SU-DHL-6 (cell line): ENCODE measurements at regions not wholly inside any gene's neighbourhood (a gene's known extent, or its start where the extent isn't known, plus 50 kb on each side); places are given as distances from the start of the nearest gene placed in this dataset.

Source experiments
- H2AFZ ChIP-seq: fragments of 200-600 bp; sonication (generic); 2 replicates; pipeline ENCODE4 v1.6.1; 2014; ENCODE audit warnings: low read depth, mild to moderate bottlenecking, moderate library complexity, mixed read lengths, antibody characterized with exemption, low read length; ENCODE audit not compliant: severe bottlenecking
- H3F3A ChIP-seq: fragments of 200-600 bp; shearing (Covaris generic); 2 replicates; pipeline ENCODE4 v1.6.0; 2016; ENCODE audit warnings: antibody characterized with exemption, mild to moderate bottlenecking; ENCODE audit not compliant: insufficient read depth
- H3K27ac ChIP-seq: fragments of 200-600 bp; sonication (generic); 2 replicates; pipeline ENCODE4 v1.5.1; 2016; ENCODE audit warnings: low read depth, mild to moderate bottlenecking, low read length, moderate library complexity, mixed read lengths
- H3K27me3 ChIP-seq: fragments of 200-600 bp; sonication (generic), shearing (Covaris generic); 2 replicates; pipeline ENCODE4 v1.6.0; 2014; ENCODE audit warnings: mild to moderate bottlenecking, low read length
- H3K36me3 ChIP-seq: fragments of 200-600 bp; sonication (generic); 2 replicates; pipeline ENCODE4 v1.6.1; 2014; ENCODE audit warnings: mild to moderate bottlenecking, low read length, mixed read lengths
- H3K4me2 ChIP-seq: fragments of 300-600, 200-600 bp; shearing (Covaris generic), sonication (generic); 2 replicates; pipeline ENCODE4 v1.6.0; 2014; ENCODE audit warnings: low read length, low read depth, mild to moderate bottlenecking; ENCODE audit not compliant: poor library complexity, severe bottlenecking
- H3K4me3 ChIP-seq: fragments of 200-600 bp; sonication (generic); 2 replicates; pipeline ENCODE4 v1.5.1; 2014; ENCODE audit warnings: antibody characterized with exemption, low read length, mild to moderate bottlenecking, mixed read lengths; ENCODE audit not compliant: insufficient read depth, poor library complexity, severe bottlenecking
- H3K79me2 ChIP-seq: fragments of 200-600 bp; sonication (generic); 2 replicates; pipeline ENCODE4 v1.6.1; 2014; ENCODE audit warnings: mild to moderate bottlenecking, low read length, moderate library complexity; ENCODE audit not compliant: insufficient read depth
- H3K9ac ChIP-seq: fragments of 200-600 bp; sonication (generic); 2 replicates; pipeline ENCODE4 v1.7.0; 2014; ENCODE audit warnings: mild to moderate bottlenecking, low read length
- H3K9me2 ChIP-seq: fragments of 200-600 bp; sonication (generic); replicated peaks from 2 replicates; pipeline ENCODE4 v1.6.1; 2014; ENCODE audit warnings: low read length; ENCODE audit not compliant: insufficient read depth
- H3K9me3 ChIP-seq: fragments of 200-600 bp; sonication (generic); 2 replicates; pipeline ENCODE4 v1.6.1; 2014; ENCODE audit warnings: low read length, mixed read lengths; ENCODE audit not compliant: insufficient read depth
- H4K20me1 ChIP-seq: fragments of 200-600 bp; sonication (generic); 2 replicates; pipeline ENCODE4 v1.6.1; 2014; ENCODE audit warnings: low read depth, mild to moderate bottlenecking, antibody characterized with exemption, low read length, moderate library complexity, mixed read lengths
- EZH2phosphoT487 ChIP-seq: fragments of 200-600 bp; sonication (generic), shearing (Covaris generic); conservative IDR thresholded peaks from 2 replicates; pipeline ENCODE4 v1.6.1; 2018; ENCODE audit warnings: mild to moderate bottlenecking, antibody characterized with exemption, low read length, moderate library complexity, mixed read lengths
- TF ChIP-seq, protein P1 (sequence below): fragments of 200-600 bp; sonication (generic); IDR thresholded peaks from one replicate; pipeline ENCODE4 v1.5.1; 2017; ENCODE audit warnings: antibody characterized with exemption, mild to moderate bottlenecking, low read length, moderate library complexity; ENCODE audit not compliant: insufficient read depth, poor library complexity, severe bottlenecking

DNA sequence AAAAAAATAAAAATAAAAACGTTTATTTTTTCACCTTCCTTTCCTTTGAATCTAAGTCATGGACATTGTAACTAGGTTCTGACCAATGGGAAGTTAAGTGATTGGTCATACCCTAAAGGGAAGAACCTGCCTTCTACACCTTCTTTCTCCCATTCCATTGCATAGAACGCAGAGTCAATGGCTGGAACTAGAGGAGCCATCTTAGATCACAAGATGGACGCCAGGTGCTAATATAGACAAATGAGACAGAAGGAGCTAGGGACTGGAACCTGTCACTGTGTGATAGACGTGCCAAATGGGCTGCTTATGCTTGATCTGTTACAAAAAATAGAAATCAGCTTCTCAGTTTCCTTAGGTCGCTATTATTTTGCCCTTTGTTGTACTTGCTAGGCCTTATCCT, 606.6 kb downstream of the MED13L start:
- Histone ChIP-seq H3K79me2 (no peaks in the 10 kb centered on the region), H3K4me2 (no peak overlapping the region), H3K9ac (no peak overlapping the region), H2AFZ (no peak overlapping the region), H3K27ac (no peak overlapping the region), H3K9me3 (no peaks in the 10 kb centered on the region), H3K4me3 (no peak overlapping the region), H3F3A (no peaks in the 10 kb centered on the region), H3K9me2 (no peaks in the 10 kb centered on the region), H4K20me1 (no peaks in the 10 kb centered on the region), H3K27me3 (no peaks in the 10 kb centered on the region), H3K36me3 (no peaks in the 10 kb centered on the region)
- TF ChIP-seq, protein P1, sequence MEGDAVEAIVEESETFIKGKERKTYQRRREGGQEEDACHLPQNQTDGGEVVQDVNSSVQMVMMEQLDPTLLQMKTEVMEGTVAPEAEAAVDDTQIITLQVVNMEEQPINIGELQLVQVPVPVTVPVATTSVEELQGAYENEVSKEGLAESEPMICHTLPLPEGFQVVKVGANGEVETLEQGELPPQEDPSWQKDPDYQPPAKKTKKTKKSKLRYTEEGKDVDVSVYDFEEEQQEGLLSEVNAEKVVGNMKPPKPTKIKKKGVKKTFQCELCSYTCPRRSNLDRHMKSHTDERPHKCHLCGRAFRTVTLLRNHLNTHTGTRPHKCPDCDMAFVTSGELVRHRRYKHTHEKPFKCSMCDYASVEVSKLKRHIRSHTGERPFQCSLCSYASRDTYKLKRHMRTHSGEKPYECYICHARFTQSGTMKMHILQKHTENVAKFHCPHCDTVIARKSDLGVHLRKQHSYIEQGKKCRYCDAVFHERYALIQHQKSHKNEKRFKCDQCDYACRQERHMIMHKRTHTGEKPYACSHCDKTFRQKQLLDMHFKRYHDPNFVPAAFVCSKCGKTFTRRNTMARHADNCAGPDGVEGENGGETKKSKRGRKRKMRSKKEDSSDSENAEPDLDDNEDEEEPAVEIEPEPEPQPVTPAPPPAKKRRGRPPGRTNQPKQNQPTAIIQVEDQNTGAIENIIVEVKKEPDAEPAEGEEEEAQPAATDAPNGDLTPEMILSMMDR: no peak
- TF ChIP-seq EZH2phosphoT487: no peak

DNA sequence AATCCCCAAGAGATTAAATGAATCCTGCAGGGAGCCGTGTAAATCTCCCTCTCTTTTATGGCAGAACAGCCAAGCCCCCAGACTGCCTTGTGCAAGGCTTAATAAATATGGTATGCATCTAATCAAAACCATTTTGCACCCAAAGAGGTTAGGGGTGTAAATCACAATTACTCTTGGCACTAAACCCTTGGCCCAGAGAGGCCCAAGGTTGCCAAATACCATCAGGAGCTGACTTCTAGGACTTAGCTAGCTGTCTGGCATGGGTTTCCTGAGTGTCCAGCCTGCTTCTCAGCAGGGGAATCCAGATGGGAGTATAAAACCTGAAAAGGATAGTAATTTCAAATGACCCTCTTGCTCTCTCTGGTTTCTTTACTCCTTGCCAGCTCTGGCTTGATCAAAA, 610.4 kb downstream of the MED13L start:
- H3K27ac ChIP-seq: no peak overlapping the region
- no peaks in the 10 kb centered on the region for H3K79me2 ChIP-seq
- H3K9ac ChIP-seq: no peak overlapping the region
- H4K20me1 ChIP-seq: no peaks in the 10 kb centered on the region
- H3K9me2 ChIP-seq: no peaks in the 10 kb centered on the region
- no peaks in the 10 kb centered on the region for H3K36me3 ChIP-seq
- H3K4me2 ChIP-seq: no peak overlapping the region
- no peaks in the 10 kb centered on the region for H3K27me3 ChIP-seq
- no peaks in the 10 kb centered on the region for H3F3A ChIP-seq
- TF ChIP-seq EZH2phosphoT487: no peak
- TF ChIP-seq, protein P1: no peak
- H2AFZ ChIP-seq: no peak overlapping the region
- no peak overlapping the region for H3K4me3 ChIP-seq
- no peaks in the 10 kb centered on the region for H3K9me3 ChIP-seq

DNA sequence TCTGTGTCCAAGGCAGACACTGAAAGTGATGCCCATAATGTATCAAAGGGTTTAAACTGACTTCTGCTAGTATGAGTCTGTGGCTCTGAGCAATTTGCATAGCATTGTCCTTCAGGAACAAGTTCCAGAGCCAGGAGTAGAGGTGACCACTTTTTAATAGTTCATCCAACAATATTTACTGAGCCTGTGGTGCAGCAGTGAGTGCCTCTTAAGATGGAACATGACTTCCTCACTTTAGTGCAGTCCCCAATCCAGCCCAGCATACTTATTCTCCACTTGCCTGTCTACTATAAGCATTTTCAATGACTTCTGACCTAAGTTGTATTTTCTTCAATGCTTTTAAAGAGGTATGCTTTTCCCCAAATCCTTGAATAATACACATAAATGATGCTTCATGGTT, 611.3 kb downstream of the MED13L start:
- Histone ChIP-seq H3K4me2 (no peak overlapping the region), H3K36me3 (no peaks in the 10 kb centered on the region), H3K4me3 (no peak overlapping the region), H3K79me2 (no peaks in the 10 kb centered on the region), H3K27me3 (no peaks in the 10 kb centered on the region), H4K20me1 (no peaks in the 10 kb centered on the region), H3K27ac (no peak overlapping the region), H2AFZ (no peak overlapping the region), H3K9ac (no peak overlapping the region), H3K9me3 (no peaks in the 10 kb centered on the region), H3F3A (no peaks in the 10 kb centered on the region), H3K9me2 (no peaks in the 10 kb centered on the region)
- no peak for TF ChIP-seq EZH2phosphoT487
- TF ChIP-seq, protein P1: no peak
